ENCODE measurements at regions not wholly inside any gene's neighbourhood (a gene's known extent, or its start where the extent isn't known, plus 50 kb on each side); places are given as distances from the start of the nearest gene placed in this dataset.

DNA sequence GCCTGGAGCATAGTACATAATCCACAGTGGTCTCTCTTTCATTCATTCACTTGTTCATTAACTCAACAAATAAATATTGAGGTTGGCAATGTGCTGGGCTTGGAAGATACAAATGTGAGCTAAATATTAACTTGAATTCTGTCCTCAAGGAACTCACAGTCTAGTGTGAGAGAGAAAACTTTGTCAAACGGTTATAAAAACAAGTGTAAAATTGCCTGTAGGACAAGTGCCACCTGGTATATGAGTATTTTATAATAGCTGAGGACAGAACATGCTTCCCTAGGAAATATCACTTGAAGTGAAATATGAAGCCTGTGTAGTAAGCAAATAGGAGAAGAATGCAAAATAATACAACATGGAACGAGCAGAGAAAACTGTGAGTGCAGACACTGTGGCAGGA lies 173.1 kb upstream of the CMC1 start:
- no peak for DNase-seq (ENCODE audit: low read depth, low spot score)
- H3K4me1 ChIP-seq (ENCODE audit: insufficient read depth, insufficient read length) = no peaks in the 10 kb centered on the region
- peaks cover 16% of the 10 kb centered on the region; the same call in 1 of the 2 replicates for H3K9me3 ChIP-seq (ENCODE audit: insufficient read depth, low read length)
- no peak overlapping the region for H3K9ac ChIP-seq (ENCODE audit: insufficient read length, low read depth)
- H3K36me3 ChIP-seq (ENCODE audit: insufficient read depth, insufficient read length, low read length) = no peaks in the 10 kb centered on the region
- no peaks in the 10 kb centered on the region for H3K27me3 ChIP-seq (ENCODE audit: insufficient read depth, insufficient read length)
- no peak for TF ChIP-seq YY1 (IDR thresholded peaks at IDR 0.05; ENCODE audit: insufficient read depth, insufficient read length)
- no peak for TF ChIP-seq SUZ12 (IDR thresholded peaks at IDR 0.05; ENCODE audit: extremely low read depth, insufficient read depth, insufficient read length)
- no peak for TF ChIP-seq ZNF274 (IDR thresholded peaks at IDR 0.05; ENCODE audit: low read depth, low read length)
- no peak overlapping the region for H3K4me3 ChIP-seq (ENCODE audit: insufficient read length, low read depth)

DNA sequence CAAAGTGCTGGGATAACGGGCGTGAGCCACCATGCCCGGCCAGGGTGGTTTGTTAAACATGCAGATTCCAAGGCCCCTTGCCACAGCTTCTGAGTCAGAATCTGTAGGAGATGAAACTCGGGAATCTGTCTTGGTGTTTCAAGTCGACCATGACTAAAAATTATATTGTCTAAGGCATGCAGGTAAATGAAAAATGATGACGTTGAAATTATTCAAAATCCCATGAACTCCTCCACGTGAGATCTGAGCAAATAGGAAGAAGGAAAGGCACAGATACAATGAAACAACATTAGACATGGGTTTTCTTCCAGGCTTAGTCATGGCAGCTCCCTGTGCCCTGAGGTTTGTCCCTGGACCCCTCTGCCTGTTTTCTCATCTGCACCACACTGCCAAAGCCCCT lies 172.0 kb upstream of the CMC1 start:
- Histone ChIP-seq H3K4me3 (ENCODE audit: insufficient read length, low read depth) (no peak overlapping the region), H3K36me3 (ENCODE audit: insufficient read depth, insufficient read length, low read length) (no peaks in the 10 kb centered on the region), H3K4me1 (ENCODE audit: insufficient read depth, insufficient read length) (no peaks in the 10 kb centered on the region), H3K27me3 (ENCODE audit: insufficient read depth, insufficient read length) (no peaks in the 10 kb centered on the region), H3K9me3 (ENCODE audit: insufficient read depth, low read length) (peaks cover 16% of the 10 kb centered on the region; the same call in 1 of the 2 replicates), H3K9ac (ENCODE audit: insufficient read length, low read depth) (no peak overlapping the region)
- DNase-seq (ENCODE audit: low read depth, low spot score) = no peak
- TF ChIP-seq YY1 (IDR thresholded peaks at IDR 0.05; ENCODE audit: insufficient read depth, insufficient read length) (no peak), ZNF274 (IDR thresholded peaks at IDR 0.05; ENCODE audit: low read depth, low read length) (no peak), SUZ12 (IDR thresholded peaks at IDR 0.05; ENCODE audit: extremely low read depth, insufficient read depth, insufficient read length) (no peak)

DNA sequence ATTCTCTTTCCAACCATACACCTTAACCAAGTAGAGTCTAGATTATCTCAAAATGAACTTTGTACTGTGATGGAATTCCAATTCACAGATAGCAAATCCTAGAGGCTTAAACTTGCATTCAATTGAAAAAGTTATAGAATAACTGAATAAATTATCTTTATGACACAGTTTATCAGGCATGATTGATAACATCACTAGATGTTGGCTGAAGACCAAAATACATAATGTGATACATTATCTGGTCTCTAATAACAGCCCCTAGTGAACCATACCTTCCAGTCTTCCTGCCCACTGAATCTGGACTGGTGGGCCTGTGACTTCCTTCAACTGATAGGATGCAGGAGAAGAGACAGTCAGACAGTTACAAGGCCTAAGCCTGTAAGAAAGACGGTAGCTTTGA lies 165.2 kb upstream of the CMC1 start:
- Histone ChIP-seq H3K4me3 (ENCODE audit: insufficient read length, low read depth) (no peak overlapping the region), H3K27me3 (ENCODE audit: insufficient read depth, insufficient read length) (no peaks in the 10 kb centered on the region), H3K36me3 (ENCODE audit: insufficient read depth, insufficient read length, low read length) (no peaks in the 10 kb centered on the region), H3K9me3 (ENCODE audit: insufficient read depth, low read length) (no peaks in the 10 kb centered on the region), H3K9ac (ENCODE audit: insufficient read length, low read depth) (no peak overlapping the region), H3K4me1 (ENCODE audit: insufficient read depth, insufficient read length) (peaks cover 2% of the 10 kb centered on the region)
- DNase-seq (ENCODE audit: low read depth, low spot score) = no peak
- TF ChIP-seq SUZ12 (IDR thresholded peaks at IDR 0.05; ENCODE audit: extremely low read depth, insufficient read depth, insufficient read length) (no peak), YY1 (IDR thresholded peaks at IDR 0.05; ENCODE audit: insufficient read depth, insufficient read length) (no peak), ZNF274 (IDR thresholded peaks at IDR 0.05; ENCODE audit: low read depth, low read length) (no peak)

DNA sequence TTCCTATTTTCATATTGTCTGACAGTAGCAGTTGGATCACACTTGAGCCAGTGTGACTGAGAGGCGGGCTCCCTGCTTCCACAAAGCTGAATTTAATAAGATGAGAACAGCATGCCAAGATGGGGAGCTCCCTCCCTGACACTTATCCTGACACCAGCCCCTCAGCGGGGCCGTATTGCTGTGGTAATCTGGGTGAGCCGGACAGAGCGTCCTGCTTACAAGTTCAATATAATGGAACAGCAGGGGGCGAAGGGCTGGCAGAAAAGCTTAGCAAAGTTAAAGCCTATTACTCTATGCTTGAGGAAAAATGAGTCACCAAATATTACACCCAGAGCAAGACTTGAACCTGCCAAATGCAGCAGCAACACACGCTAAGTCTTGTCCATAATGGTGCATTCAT lies 163.8 kb upstream of the CMC1 start:
- Histone ChIP-seq H3K9ac (ENCODE audit: insufficient read length, low read depth) (no peak overlapping the region), H3K4me3 (ENCODE audit: insufficient read length, low read depth) (no peak overlapping the region), H3K4me1 (ENCODE audit: insufficient read depth, insufficient read length) (peaks cover 2% of the 10 kb centered on the region), H3K27me3 (ENCODE audit: insufficient read depth, insufficient read length) (no peaks in the 10 kb centered on the region), H3K9me3 (ENCODE audit: insufficient read depth, low read length) (no peaks in the 10 kb centered on the region), H3K36me3 (ENCODE audit: insufficient read depth, insufficient read length, low read length) (no peaks in the 10 kb centered on the region)
- no peak for TF ChIP-seq ZNF274 (IDR thresholded peaks at IDR 0.05; ENCODE audit: low read depth, low read length)
- TF ChIP-seq SUZ12 (IDR thresholded peaks at IDR 0.05; ENCODE audit: extremely low read depth, insufficient read depth, insufficient read length) = no peak
- TF ChIP-seq YY1 (IDR thresholded peaks at IDR 0.05; ENCODE audit: insufficient read depth, insufficient read length) = no peak
- DNase-seq (ENCODE audit: low read depth, low spot score) = peak; percentile 54

DNA sequence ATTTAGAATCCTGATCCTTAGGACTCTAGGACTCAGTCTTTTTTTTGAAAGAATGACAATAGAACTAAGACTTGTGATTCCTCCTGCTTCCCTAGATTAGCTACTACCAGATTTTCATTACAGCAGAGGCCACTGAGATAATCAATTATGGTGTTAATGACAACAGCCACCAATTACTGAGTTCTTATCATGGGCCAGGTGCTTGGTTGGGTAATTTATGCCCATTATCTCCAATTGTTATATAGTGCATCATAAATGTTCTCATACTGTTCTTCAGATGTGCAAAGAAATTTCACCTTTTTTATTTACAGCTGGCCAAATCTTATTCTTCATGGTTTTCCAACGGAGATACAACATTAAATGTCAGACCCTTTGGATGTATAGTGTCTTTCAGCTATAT lies 162.9 kb upstream of the CMC1 start:
- DNase-seq (ENCODE audit: low read depth, low spot score) = no peak
- Histone ChIP-seq H3K4me3 (ENCODE audit: insufficient read length, low read depth) (no peak overlapping the region), H3K9me3 (ENCODE audit: insufficient read depth, low read length) (no peaks in the 10 kb centered on the region), H3K36me3 (ENCODE audit: insufficient read depth, insufficient read length, low read length) (no peaks in the 10 kb centered on the region), H3K4me1 (ENCODE audit: insufficient read depth, insufficient read length) (peaks cover 2% of the 10 kb centered on the region), H3K27me3 (ENCODE audit: insufficient read depth, insufficient read length) (no peaks in the 10 kb centered on the region), H3K9ac (ENCODE audit: insufficient read length, low read depth) (no peak overlapping the region)
- TF ChIP-seq SUZ12 (IDR thresholded peaks at IDR 0.05; ENCODE audit: extremely low read depth, insufficient read depth, insufficient read length) (no peak), ZNF274 (IDR thresholded peaks at IDR 0.05; ENCODE audit: low read depth, low read length) (no peak), YY1 (IDR thresholded peaks at IDR 0.05; ENCODE audit: insufficient read depth, insufficient read length) (no peak)

DNA sequence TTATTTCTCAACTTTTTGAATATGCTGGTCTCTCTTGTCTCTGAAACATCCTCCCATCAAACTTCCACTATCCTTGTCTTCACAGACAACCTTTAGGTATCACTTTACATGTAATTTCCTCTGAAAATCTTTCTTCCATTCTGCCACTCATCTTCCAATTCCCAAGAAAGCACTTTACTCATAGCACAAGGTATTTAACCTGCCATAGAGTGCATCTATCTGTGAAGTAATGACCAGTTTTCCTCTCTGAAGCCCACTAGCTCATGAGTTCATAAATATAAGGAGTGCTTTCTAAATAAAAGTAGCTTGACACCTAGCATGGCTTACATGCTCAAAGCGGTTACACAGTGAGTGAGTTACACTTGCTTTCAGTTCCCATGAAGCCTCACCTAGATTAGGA lies 160.7 kb upstream of the CMC1 start:
- no peak for TF ChIP-seq SUZ12 (IDR thresholded peaks at IDR 0.05; ENCODE audit: extremely low read depth, insufficient read depth, insufficient read length)
- no peak for TF ChIP-seq ZNF274 (IDR thresholded peaks at IDR 0.05; ENCODE audit: low read depth, low read length)
- TF ChIP-seq YY1 (IDR thresholded peaks at IDR 0.05; ENCODE audit: insufficient read depth, insufficient read length) = no peak

DNA sequence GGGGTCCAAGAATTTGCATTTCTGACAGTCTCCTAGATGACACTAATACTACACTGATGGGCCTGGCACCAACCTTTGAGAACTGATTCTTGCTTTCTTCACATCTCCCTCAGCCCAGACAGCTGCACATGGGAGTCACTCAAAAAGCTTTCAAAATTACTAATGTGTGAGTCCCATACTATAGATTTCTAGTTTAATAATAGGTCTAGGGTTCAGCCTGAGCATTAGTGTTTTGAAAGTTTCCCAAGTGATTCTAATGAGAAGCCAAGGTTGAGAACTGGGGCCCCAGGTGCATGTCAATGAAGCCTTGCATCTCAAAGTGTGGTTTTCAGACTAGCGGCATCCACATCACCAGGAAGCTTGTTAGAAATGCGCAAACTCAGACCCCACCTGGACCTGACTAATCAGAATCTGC lies 159.9 kb upstream of the CMC1 start:
- Histone ChIP-seq H3K9me3 (ENCODE audit: insufficient read depth, low read length) (no peaks in the 10 kb centered on the region), H3K4me3 (ENCODE audit: insufficient read length, low read depth) (no peak overlapping the region), H3K27me3 (ENCODE audit: insufficient read depth, insufficient read length) (no peaks in the 10 kb centered on the region), H3K4me1 (ENCODE audit: insufficient read depth, insufficient read length) (peaks cover 2% of the 10 kb centered on the region), H3K36me3 (ENCODE audit: insufficient read depth, insufficient read length, low read length) (no peaks in the 10 kb centered on the region), H3K9ac (ENCODE audit: insufficient read length, low read depth) (no peak overlapping the region)
- peak; percentile 66 for DNase-seq (ENCODE audit: low read depth, low spot score)
- TF ChIP-seq ZNF274 (IDR thresholded peaks at IDR 0.05; ENCODE audit: low read depth, low read length) (no peak), YY1 (IDR thresholded peaks at IDR 0.05; ENCODE audit: insufficient read depth, insufficient read length) (no peak), SUZ12 (IDR thresholded peaks at IDR 0.05; ENCODE audit: extremely low read depth, insufficient read depth, insufficient read length) (no peak)

More for the DNA sequence above, 160.7 kb upstream of the CMC1 start:
- DNase-seq (ENCODE audit: low read depth, low spot score) = no peak
- Histone ChIP-seq H3K4me1 (ENCODE audit: insufficient read depth, insufficient read length) (peaks cover 2% of the 10 kb centered on the region), H3K4me3 (ENCODE audit: insufficient read length, low read depth) (no peak overlapping the region), H3K9me3 (ENCODE audit: insufficient read depth, low read length) (no peaks in the 10 kb centered on the region), H3K27me3 (ENCODE audit: insufficient read depth, insufficient read length) (no peaks in the 10 kb centered on the region), H3K9ac (ENCODE audit: insufficient read length, low read depth) (no peak overlapping the region), H3K36me3 (ENCODE audit: insufficient read depth, insufficient read length, low read length) (no peaks in the 10 kb centered on the region)

Data from NT2/D1 (cell line).